ENCODE measurements at regions not wholly inside any gene's neighbourhood (a gene's known extent, or its start where the extent isn't known, plus 50 kb on each side); places are given as distances from the start of the nearest gene placed in this dataset.

DNA sequence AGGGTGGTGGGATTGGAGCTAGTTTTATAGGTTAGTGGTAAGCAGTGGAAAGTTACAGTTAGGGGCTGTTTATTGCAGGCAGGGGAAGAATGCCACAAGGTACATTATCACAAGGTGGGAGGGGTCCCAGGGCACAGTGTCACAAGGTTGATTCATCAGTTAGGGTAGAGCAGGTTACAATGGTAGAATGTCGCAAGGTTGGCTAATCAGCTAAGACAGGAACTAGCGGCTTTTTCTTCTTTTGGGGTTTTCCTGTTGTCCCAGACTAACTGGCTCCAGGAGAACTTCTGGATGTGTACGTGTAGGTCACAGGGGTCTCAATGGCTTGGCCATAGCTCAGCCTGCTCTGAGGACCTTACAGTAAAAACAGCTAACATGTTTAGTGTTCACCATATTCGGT, 1221.1 kb downstream of the SLITRK1 start:
- no peak for DNase-seq

DNA sequence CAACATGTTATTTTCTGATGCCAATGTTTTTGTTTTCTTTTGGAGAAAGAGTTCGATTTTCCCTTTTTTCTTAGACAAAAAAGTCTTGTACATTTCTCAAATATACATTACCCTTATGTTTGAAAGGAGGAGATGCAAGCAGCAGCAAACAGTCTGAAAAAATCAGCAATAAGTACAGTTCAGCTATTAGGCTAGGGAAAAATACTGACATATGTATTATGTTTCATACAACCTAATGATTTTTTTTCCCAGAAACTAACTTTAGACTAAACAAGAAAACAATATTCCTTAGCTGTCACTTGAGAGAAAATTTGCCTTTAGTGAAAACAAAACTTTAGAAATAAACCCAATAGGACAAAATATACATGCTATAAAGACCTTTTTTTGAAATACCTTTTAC, 1223.5 kb downstream of the SLITRK1 start:
- DNase-seq = no peak

DNA sequence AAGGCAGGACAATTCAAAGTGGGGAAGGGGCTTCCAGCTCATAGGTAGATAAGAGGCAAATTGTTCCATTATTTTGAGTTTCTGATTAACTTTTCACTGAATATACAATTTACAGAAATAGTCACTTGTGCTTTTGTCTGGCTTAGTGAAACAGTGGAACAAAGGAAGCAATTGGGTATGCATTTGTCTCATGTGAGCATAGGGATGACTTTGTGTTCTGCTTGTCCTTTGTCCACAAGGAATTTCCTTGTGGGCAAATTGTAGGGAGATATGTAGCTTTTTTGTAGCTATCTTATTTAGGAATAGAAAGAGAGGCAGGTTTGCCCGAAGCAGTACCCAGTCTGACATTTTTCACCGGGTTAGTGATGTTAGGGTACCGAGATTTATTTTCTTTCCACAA, 1224.8 kb downstream of the SLITRK1 start:
- no peak for DNase-seq

DNA sequence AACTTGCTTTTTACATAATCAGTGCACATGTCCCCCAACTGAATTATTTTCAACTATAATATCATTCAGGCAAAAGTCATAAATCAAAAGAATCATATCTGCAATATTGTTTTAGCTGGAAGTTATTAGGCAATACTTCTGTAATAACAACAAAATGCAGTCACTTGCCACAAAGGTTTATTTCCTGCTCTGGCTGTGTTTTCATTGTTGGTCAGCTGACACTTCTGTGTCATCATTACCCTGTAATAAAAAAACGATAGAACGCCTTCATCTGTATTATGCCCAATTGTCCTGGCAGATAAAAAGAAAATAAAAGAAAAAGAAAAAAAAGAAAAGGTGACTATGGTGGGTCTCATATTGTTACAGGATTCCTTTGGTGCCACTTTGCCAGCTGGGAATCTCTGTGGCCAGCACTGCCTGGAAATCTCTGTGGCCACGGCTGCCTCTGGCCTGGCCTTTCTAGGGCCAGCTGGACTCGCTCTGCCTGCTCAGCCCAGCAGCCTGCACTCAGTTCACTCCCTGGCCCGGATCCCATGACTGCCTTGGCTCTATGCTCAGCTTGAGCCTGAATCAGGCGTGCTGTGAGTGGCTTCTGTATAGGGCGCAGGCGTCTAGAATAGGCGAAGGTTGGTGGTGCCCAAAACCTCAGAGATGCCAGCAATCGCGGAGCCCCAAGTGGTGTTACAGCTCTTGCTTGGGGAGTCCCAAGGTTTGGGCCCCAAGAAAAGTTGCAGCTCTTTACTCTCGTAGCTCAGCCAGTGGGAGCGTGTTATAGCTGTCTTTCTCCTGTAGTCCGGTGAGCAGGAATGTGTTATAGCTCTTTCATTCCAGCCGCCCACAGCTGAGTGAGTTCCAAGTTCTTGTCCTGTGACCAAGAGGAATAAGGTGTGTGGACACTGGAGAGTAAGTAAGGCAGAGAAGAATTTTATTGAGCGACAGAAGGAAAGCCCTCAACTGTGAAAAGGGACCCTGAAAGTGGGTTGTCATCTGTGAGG, 1227.1 kb downstream of the SLITRK1 start:
- no peak for DNase-seq

DNA sequence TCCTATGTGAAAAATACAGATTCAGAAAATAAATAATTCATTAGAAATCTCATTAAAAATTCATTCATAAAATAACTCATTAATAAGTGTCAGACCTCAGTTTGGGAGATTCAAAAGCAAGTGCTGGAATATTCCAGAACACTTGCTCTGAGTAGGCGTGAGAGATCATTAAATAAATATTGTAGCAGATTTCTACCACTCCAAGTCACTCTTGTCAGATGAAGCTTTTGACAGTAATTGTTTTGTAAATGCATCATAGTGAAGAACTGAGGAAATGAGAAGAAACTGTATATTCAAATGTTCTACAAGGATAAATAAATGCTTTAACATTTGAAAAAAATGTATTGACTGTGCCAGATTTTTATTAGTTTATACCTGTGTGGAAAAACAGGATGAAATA, 1228.1 kb downstream of the SLITRK1 start:
- DNase-seq = no peak

DNA sequence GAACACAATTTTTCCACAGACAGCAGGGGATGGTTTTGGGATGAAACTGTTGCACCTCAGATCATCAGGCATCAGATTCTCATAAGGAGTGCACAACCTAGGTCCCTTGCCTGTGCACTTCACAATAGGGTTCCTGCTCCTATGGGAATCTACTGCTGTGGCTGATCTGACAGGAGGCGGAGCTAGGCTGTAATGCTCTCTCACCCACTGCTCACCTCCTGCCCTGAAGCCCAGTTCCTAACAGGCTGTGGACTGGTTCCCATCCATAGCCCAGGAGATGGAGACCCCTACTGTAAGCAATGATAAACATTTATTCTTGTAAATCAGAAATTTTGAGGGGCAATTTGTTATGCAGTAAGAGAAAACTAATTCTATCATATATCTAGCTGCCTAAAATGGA, 1234.7 kb downstream of the SLITRK1 start:
- no peak for DNase-seq

DNA sequence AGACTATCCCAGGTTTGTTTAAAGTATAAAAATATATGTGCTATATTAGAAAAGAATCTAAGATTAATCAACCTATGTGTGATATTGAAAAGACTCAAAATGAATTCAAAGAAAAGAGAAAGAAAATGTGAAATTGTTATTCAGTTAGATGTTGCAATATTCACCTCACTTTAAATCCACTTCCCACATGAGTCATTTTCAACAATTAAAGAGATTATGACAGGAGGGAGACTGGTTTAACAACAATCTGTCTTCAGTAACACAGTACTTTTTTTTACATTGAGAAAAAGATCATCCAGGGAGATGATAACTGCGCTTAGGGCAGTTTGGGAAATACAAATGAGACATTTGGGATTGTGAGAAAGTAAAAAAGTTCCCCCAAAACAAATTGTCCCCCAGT, 1246.2 kb downstream of the SLITRK1 start:
- DNase-seq = no peak

DNA sequence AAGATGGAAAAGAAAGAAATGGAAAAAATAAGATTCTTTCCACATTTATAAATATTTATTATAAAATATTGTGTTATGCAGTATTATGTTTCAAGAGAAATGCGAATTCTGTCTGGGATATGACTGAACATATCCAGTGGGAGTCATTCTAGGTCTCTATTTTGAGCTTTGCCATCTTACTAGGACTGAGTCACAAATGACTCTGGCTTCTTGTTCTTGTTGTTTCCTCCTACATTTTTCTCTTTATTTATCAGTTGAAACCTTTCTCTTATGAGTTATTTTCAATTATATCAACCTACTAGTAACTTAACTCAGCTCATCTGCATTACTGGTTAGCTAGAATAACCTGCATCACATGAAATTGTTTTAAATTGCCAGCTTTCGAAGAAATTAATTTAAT, 1247.3 kb downstream of the SLITRK1 start:
- DNase-seq = no peak

DNA sequence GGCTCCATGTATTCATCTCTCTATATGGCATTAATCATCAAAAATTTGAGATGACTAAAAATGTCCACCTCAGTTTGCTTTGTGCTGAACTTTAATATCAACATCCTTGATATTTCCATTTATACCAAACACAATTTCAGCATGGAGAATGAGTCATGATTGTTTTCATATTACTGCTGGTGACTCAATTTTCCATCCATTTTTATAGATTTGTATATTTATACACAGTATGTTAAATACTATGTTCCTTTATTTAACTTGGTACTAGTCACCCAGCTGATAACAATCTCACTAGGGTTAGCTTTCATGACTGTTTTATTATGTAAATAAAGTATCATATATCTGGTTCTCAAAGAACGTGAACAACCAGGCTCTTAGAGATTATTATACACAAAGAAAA, 1255.1 kb downstream of the SLITRK1 start:
- DNase-seq = no peak

DNA sequence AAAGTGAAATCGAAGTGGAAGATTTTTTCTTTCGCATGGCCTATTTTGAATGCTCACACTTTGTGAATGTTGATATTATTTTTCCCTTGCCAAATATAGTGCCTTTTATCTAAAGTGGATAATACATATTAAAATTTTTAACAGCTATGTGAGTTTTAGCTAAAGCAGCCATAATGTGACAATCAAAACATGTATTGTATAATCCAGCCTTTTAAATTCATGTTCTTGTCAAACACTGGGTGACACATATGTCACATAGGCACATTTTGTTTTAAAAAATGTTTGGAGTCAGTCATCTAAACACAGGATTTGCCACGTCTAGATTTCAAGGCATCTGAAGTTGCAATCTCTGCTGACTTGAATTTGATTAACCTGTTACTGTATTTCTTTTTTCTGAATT, 1256.6 kb downstream of the SLITRK1 start:
- no peak for DNase-seq

DNA sequence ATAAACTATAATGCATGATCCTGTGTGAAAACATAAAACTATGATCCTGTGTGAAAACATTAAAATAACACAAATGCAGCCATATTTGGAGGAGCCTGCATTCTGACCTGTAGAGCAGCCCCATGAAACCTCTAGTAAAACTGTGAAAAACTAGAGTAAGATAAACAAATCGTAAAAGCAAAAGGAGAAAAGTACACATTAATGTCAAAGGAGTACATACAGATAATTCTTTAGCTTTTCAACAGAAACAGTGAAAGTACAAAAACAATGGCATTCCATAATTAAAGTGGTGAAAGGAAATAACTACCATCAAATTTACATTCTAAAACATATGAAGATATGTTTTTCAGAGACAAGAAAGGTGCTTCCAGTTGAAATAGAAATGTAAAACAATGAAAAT, 1267.2 kb downstream of the SLITRK1 start:
- DNase-seq = no peak

DNA sequence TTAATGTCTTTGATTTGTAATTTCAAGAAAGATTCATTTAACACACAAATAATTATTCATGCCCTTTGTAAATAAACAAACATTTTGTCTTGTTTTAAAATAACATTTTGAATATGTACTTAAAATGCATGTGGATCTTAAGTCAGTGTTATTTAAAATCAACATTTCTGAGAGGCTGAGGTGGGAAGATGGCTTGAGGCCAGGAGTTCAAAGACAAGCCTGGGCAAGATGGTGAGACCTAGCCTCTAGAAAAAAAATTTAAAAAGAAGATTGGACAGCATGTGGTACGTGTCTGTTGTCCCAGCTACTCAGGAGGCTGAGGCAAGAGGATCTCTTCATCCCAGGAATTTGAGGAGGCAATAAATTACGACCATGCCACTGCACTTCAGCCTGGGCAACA, 1268.2 kb downstream of the SLITRK1 start:
- DNase-seq = no peak

DNA sequence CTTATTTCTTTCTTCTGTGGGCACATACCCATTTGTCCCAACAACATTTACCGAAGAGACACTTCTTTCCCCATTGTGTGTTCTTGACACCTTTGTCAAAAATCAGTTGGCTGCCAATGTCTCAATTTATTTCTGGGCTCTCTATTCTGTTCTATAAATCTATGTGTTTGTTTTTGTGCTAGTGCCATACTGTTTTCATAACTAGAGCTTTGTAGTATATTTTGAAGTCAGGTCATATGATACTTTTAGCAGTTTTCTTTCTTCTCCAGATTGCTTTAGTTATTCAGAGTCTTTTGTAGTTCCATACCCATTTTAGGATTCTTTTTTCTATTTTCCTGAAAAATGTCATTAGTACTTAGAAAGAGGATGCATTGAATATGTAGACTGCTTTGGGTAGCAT, 1276.3 kb downstream of the SLITRK1 start:
- no peak for DNase-seq

DNA sequence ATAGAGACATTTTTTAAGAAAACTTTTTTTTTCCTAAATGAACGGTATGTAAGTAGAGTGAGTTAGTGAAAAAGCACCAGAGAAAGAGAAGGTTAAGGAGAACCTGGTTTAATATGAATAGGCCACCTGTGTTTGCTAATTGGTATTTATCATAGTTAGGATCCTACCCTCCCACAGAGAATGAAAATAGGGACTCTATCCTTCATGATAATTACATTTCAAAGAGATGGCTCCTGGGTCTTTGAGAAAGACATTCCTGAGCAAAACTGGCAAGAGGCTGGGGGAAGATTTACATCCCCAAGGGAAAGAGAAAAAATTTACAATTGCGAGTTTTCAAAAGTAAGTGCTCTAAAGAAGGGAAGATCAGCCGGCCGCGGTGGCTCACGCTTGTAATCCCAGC, 1284.5 kb downstream of the SLITRK1 start:
- no peak for DNase-seq

DNA sequence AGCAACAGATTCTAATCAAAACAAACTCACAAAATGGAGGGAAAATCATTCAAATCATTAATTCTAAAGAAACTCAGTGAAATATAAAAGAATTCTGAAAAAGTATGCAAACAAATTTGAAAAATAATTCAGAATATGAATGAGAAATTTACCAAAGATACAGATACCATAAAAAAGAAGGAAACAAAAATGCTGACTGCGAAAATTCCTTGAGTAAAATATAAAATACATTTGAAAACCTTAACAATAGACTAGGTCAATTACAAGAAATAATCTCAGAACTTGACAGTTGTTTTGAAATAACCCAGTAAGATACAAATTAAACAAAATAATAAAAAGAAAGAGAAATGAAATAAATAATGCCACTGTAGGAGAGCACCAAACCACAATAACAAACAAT, 1289.0 kb downstream of the SLITRK1 start:
- no peak for DNase-seq

DNA sequence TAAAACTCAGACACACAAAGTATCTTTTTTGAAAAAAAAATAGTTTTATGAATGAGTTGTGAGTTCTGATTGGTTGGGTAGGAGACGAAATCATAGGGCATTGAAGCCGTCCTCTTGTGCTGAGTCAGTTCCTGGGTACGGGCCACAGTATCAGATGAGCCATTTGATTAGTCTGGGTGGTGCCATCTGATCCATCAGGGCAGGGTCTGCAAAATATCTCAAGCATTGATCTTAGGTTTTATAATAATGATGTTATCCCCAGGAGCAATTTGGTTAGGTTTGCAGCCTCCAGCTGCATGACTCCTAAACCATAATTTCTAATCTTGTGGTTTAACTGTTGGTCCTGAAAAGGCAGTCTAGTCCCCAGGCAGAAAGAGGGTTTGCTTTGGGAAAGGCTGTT, 1310.6 kb downstream of the SLITRK1 start:
- DNase-seq = no peak

DNA sequence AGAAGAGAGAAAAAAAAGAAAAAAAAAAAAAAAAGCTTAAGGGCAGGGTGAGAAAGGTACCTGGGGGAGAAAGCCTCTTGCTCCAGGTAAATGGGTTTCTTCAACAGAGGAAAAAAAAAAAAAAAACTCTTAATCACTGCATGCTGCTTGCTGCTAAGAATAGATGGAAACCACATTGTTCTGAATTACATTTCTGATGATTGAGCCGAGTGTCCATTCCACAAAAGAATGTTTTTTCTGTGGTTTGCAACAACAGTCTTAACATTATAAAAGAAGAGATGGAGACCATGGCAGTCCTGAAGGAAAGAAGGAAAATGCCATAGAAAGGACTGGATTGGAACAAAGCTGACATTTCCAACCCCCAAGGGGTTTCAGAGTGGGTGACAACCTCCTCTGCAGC, 1312.7 kb downstream of the SLITRK1 start:
- DNase-seq = no peak

DNA sequence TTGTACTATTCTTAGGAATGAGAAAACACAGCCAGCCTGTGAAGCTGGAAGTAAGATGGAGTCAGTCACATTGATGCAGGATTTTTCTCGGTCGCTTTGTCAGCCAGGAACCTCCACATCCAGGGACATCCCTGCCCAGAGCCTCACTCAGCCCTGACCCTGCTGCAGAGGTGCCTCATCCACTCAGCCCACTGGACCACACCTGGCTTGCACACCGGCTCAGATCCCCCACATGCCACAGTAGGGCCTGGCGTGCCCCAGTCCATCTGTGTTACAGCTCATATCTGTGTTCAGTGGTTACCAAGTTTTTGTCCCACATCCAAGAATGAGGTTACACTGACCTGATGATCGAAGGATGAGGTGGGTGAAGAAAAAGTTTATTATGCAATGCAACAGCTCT, 1315.4 kb downstream of the SLITRK1 start:
- no peak for DNase-seq

DNA sequence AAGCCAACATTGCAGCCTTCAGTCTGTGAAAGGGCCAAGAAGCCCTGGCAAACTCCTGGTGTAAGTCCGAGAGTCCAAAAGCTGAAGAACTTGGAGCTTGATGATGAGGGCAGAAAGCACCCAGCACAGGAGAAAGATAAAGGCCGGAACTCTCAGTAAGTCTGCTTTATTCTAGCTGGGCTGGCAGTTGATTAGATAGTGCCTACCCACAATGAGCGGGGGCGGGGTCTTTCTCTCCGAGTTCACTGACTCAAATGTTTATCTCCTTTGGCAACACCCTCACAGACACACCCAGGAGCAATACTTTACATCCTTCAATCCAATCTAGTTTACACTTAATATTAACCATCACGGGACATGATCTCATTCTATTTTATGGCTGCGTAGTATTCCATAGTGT, 1317.1 kb downstream of the SLITRK1 start:
- no peak for DNase-seq

DNA sequence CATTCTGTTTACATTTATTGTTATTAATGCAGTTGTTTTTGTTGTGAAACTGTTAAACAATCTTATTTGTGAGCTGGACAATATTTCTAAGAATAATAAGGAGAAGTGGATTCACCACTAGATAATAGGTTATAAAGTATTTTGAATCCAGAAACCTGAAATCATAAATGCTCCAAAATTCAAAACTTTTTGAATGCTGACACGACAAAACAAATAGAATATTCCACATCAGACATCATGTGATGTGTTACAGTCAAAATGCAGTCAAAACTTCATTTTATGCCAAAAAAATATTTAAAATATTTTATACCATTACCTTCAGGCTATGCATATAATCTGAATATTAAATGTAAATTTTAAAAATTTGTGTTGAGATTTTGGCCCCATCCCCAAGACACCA, 1321.4 kb downstream of the SLITRK1 start:
- DNase-seq = no peak

DNA sequence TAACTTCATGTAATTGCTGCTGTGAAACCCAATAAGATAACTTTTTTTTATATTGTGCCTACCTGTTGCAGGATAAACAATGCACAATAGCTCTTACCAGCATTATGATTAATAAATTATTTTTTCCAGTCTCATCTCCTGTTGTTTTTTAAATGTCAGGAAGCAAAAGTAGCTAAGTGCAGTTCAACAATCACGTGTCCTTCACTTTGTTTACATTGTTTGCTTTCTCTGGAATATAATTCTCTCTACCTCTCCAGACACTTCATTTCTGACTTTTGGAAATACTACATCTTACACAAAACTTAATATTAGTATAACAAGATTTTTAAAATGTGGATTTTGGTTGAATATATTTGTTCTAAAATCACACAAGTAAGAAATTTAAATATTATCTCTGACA, 1359.4 kb downstream of the SLITRK1 start:
- no peak for DNase-seq

DNA sequence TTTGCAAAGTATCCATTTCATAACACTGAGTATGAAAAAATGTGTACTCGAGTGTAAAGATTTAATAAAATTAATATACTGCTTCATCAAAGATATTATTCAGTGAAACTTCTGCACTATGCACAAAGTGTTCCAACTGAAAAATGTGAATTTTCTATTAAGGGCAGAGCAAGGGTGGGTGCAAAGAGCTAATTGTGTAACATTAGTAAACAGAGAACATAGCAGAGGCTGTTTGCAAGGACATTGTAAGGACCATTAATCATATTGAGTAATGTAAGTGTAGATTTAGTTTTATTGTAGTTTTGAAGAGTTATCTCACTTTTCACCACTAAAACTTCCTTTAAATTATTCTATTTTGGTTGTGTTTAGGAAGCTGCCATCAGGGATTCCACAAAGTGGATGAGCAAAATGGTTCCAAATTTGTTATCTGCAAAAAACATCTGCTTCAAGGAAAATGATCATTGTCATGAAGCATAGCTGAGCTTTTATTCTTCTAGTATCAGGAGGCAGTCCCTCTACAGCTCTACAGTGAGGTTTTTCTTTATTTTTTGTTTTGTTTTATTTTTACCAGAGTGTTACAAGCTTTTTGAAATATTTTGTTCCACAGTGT, 1375.4 kb downstream of the SLITRK1 start:
- no peak for DNase-seq

DNA sequence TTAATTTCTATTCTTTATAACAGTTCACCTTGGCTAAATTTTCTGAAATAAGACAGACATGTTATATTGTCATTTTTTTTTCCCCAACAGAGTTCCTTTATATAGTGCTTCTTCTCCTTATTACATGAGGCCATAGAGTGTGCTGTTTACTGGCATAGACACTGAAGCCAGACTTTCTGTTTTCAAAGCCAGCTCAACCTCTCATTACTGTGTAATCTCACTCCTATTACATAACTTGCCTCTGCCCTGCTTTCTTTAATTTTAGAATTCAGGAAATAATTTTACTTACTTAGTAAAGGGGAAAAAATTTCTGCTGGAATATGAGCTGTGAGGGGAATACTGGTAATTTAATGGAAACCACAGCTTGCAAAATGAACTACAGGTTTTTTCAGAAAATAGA, 1380.4 kb downstream of the SLITRK1 start:
- no peak for DNase-seq

DNA sequence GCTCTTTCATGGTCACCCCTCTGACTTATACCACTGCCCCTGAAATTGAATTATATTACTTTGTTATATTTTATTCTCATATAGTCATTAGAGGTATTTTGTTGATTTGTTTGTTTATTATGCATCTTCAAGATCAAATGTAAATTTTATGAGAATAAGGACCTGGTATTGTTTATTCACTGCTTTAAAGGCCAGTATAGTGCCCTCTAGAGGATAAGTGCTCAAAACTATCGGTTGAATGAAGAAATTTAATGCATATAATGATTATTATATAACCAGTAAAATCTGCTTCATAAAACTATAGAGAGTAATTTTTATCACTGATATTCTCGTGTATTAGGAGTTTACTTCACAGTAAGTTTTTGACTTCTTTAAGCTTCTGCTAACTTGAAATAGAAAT, 1401.9 kb downstream of the SLITRK1 start:
- DNase-seq = no peak

DNA sequence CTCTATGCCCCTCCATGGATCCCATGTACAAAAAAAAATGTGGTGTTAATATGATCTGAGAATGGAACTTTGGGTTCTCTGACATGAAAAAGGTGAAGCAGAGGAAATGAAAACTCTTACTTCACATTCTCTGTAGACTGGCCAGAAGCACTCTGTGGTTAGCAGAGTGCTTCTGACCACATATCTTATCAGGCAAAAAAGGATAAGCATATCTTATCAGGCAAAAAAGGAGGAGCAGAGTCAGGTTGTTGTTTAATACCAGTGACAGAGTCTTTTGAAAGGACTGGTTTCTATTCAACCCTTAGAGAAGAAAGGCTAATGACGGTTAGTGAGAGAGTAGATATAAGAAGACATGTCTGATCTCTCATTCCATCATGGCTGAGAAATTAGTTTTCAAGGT, 1404.8 kb downstream of the SLITRK1 start:
- DNase-seq = no peak

Data from DMS79 treated with DMSO at 0.1 percent for 48 hours (cell line).